ENCODE measurements at regions not wholly inside any gene's neighbourhood (a gene's known extent, or its start where the extent isn't known, plus 50 kb on each side); places are given as distances from the start of the nearest gene placed in this dataset.

GRCh38 chr11:15525582-15525981, 410.9 kb downstream of the INSC start:
- no peak for DNase-seq
- Mint-ChIP-seq H3K27ac (no peak overlapping the region), H3K27me3 (no peaks in the 10 kb centered on the region), H3K4me1 (no peaks in the 10 kb centered on the region), H3K36me3 (no peaks in the 10 kb centered on the region), H3K9me3 (peaks cover 16% of the 10 kb centered on the region), H3K4me3 (no peak overlapping the region)

GRCh38 chr11:15526032-15526431, 411.3 kb downstream of the INSC start:
- no peak for DNase-seq
- Mint-ChIP-seq H3K27me3 (no peaks in the 10 kb centered on the region), H3K4me1 (no peaks in the 10 kb centered on the region), H3K36me3 (no peaks in the 10 kb centered on the region), H3K4me3 (no peak overlapping the region), H3K27ac (no peak overlapping the region), H3K9me3 (peaks cover 16% of the 10 kb centered on the region)

GRCh38 chr11:15526859-15527450, 412.2 kb downstream of the INSC start:
- Mint-ChIP-seq H3K4me3 (no peak overlapping the region), H3K27ac (no peak overlapping the region), H3K36me3 (no peaks in the 10 kb centered on the region), H3K27me3 (no peaks in the 10 kb centered on the region), H3K9me3 (peaks cover 16% of the 10 kb centered on the region), H3K4me1 (no peaks in the 10 kb centered on the region)
- DNase-seq: no peak

GRCh38 chr11:15532432-15532831, 417.7 kb downstream of the INSC start:
- Mint-ChIP-seq H3K4me3 (no peak overlapping the region), H3K27ac (no peak overlapping the region)

GRCh38 chr11:15534266-15534665, 419.5 kb downstream of the INSC start:
- peaks cover 3% of the 10 kb centered on the region for H3K9me3 Mint-ChIP-seq
- H3K36me3 Mint-ChIP-seq: no peaks in the 10 kb centered on the region
- H3K27ac Mint-ChIP-seq: no peak overlapping the region
- no peaks in the 10 kb centered on the region for H3K4me1 Mint-ChIP-seq
- no peaks in the 10 kb centered on the region for H3K27me3 Mint-ChIP-seq
- H3K4me3 Mint-ChIP-seq: no peak overlapping the region
- DNase-seq: no peak

More at GRCh38 chr11:15532432-15532831, 417.7 kb downstream of the INSC start:
- Mint-ChIP-seq H3K4me1 (no peaks in the 10 kb centered on the region), H3K27me3 (no peaks in the 10 kb centered on the region), H3K36me3 (no peaks in the 10 kb centered on the region), H3K9me3 (peaks cover 4% of the 10 kb centered on the region)
- no peak for DNase-seq

- no peaks in the 10 kb centered on the region for H3K36me3 Mint-ChIP-seq
- H3K4me1 Mint-ChIP-seq: no peaks in the 10 kb centered on the region
- no peak overlapping the region for H3K4me3 Mint-ChIP-seq
- H3K9me3 Mint-ChIP-seq: peaks cover 3% of the 10 kb centered on the region
- no peak for DNase-seq
- H3K27me3 Mint-ChIP-seq: no peaks in the 10 kb centered on the region
- H3K27ac Mint-ChIP-seq: no peak overlapping the region
These were observed 420.7 kb downstream of the INSC start for GRCh38 chr11:15535414-15535813.

- no peaks in the 10 kb centered on the region for H3K4me1 Mint-ChIP-seq
- no peak for DNase-seq
- no peaks in the 10 kb centered on the region for H3K27me3 Mint-ChIP-seq
- H3K9me3 Mint-ChIP-seq: peaks cover 3% of the 10 kb centered on the region
- H3K27ac Mint-ChIP-seq: no peak overlapping the region
- H3K36me3 Mint-ChIP-seq: no peaks in the 10 kb centered on the region
- no peak overlapping the region for H3K4me3 Mint-ChIP-seq
These were observed 421.7 kb downstream of the INSC start for GRCh38 chr11:15536438-15536837.

GRCh38 chr11:15539645-15540044, 424.9 kb downstream of the INSC start:
- Mint-ChIP-seq H3K4me3 (no peak overlapping the region), H3K27me3 (no peaks in the 10 kb centered on the region), H3K27ac (no peak overlapping the region), H3K36me3 (no peaks in the 10 kb centered on the region), H3K9me3 (no peaks in the 10 kb centered on the region), H3K4me1 (no peaks in the 10 kb centered on the region)
- DNase-seq: no peak

GRCh38 chr11:15541079-15541478, 426.4 kb downstream of the INSC start:
- Mint-ChIP-seq H3K27me3 (no peaks in the 10 kb centered on the region), H3K9me3 (no peaks in the 10 kb centered on the region), H3K4me1 (no peaks in the 10 kb centered on the region), H3K4me3 (no peak overlapping the region), H3K36me3 (no peaks in the 10 kb centered on the region), H3K27ac (no peak overlapping the region)
- DNase-seq: no peak

GRCh38 chr11:15544353-15544752, 429.6 kb downstream of the INSC start:
- no peak for DNase-seq
- Mint-ChIP-seq H3K4me1 (no peaks in the 10 kb centered on the region), H3K9me3 (no peaks in the 10 kb centered on the region), H3K4me3 (no peak overlapping the region), H3K27ac (no peak overlapping the region), H3K36me3 (no peaks in the 10 kb centered on the region), H3K27me3 (no peaks in the 10 kb centered on the region)

- no peaks in the 10 kb centered on the region for H3K27me3 Mint-ChIP-seq
These were observed 433.0 kb downstream of the INSC start for GRCh38 chr11:15547685-15548084.

GRCh38 chr11:15551901-15552851, 437.5 kb downstream of the INSC start:
- Mint-ChIP-seq H3K27ac (no peak overlapping the region), H3K4me3 (no peak overlapping the region), H3K4me1 (no peaks in the 10 kb centered on the region), H3K36me3 (no peaks in the 10 kb centered on the region), H3K27me3 (peaks cover 5% of the 10 kb centered on the region), H3K9me3 (no peaks in the 10 kb centered on the region)
- DNase-seq: no peak

More at GRCh38 chr11:15547685-15548084, 433.0 kb downstream of the INSC start:
- no peaks in the 10 kb centered on the region for H3K36me3 Mint-ChIP-seq
- H3K9me3 Mint-ChIP-seq: no peaks in the 10 kb centered on the region
- no peak overlapping the region for H3K27ac Mint-ChIP-seq
- H3K4me3 Mint-ChIP-seq: no peak overlapping the region
- DNase-seq: no peak
- no peaks in the 10 kb centered on the region for H3K4me1 Mint-ChIP-seq

- Mint-ChIP-seq H3K4me1 (no peaks in the 10 kb centered on the region), H3K36me3 (no peaks in the 10 kb centered on the region), H3K9me3 (no peaks in the 10 kb centered on the region), H3K27me3 (peaks cover 8% of the 10 kb centered on the region), H3K27ac (no peak overlapping the region), H3K4me3 (no peak overlapping the region)
- DNase-seq: no peak
These were observed 440.4 kb downstream of the INSC start for GRCh38 chr11:15555161-15555560.

- H3K36me3 Mint-ChIP-seq: no peaks in the 10 kb centered on the region
- DNase-seq: no peak
- H3K4me1 Mint-ChIP-seq: no peaks in the 10 kb centered on the region
- H3K27ac Mint-ChIP-seq: no peak overlapping the region
- H3K4me3 Mint-ChIP-seq: no peak overlapping the region
- peaks cover 8% of the 10 kb centered on the region for H3K27me3 Mint-ChIP-seq
- H3K9me3 Mint-ChIP-seq: no peaks in the 10 kb centered on the region
These were observed 442.9 kb downstream of the INSC start for GRCh38 chr11:15557457-15558230.

- DNase-seq: no peak
- H3K4me1 Mint-ChIP-seq: no peaks in the 10 kb centered on the region
- no peak overlapping the region for H3K4me3 Mint-ChIP-seq
- no peaks in the 10 kb centered on the region for H3K36me3 Mint-ChIP-seq
- H3K27me3 Mint-ChIP-seq: peaks cover 8% of the 10 kb centered on the region
- H3K9me3 Mint-ChIP-seq: no peaks in the 10 kb centered on the region
- no peak overlapping the region for H3K27ac Mint-ChIP-seq
These were observed 443.9 kb downstream of the INSC start for GRCh38 chr11:15558513-15559181.

Data from activated naive CD8-positive, alpha-beta T cell treated with anti-CD3 and anti-CD28 coated beads for 36 hours (primary cell).